Epithelial cell of esophagus (primary cell): ENCODE measurements at regions not wholly inside any gene's neighbourhood (a gene's known extent, or its start where the extent isn't known, plus 50 kb on each side); places are given as distances from the start of the nearest gene placed in this dataset.

Experiments used
- DNase-seq: peaks from one replicate; pipeline ENCODE4 v3.0.0; 2010; ENCODE audit warnings: low read depth
- H3K4me3 ChIP-seq: 2 replicates; pipeline ENCODE4 v1.5.1; 2011; ENCODE audit warnings: mild to moderate bottlenecking, low read length, control low read depth
- CTCF ChIP-seq: IDR thresholded peaks from 2 replicates; pipeline ENCODE4 v1.5.1; 2011; ENCODE audit warnings: low read depth, mild to moderate bottlenecking, low read length, control low read depth, inconsistent platforms; ENCODE audit not compliant: insufficient read depth; ENCODE audit errors: missing control alignments

GRCh38 chr7:106520962-106521514, 139.9 kb downstream of the CCDC71L start:
- DNase-seq: peak; percentile 23
- peak; percentile 20 for TF ChIP-seq CTCF
- no peak overlapping the region for H3K4me3 ChIP-seq

- no peak for TF ChIP-seq CTCF
Measured at GRCh38 chr7:106518967-106519366, 142.0 kb downstream of the CCDC71L start.

GRCh38 chr7:106518239-106518638, 142.7 kb downstream of the CCDC71L start:
- TF ChIP-seq CTCF: no peak
- H3K4me3 ChIP-seq: no peak overlapping the region
- no peak for DNase-seq

More at GRCh38 chr7:106518967-106519366, 142.0 kb downstream of the CCDC71L start:
- no peak overlapping the region for H3K4me3 ChIP-seq
- DNase-seq: no peak

GRCh38 chr7:106517508-106517907, 143.4 kb downstream of the CCDC71L start:
- H3K4me3 ChIP-seq: no peak overlapping the region
- TF ChIP-seq CTCF: no peak
- no peak for DNase-seq

GRCh38 chr7:106515321-106515720, 145.6 kb downstream of the CCDC71L start:
- no peak for TF ChIP-seq CTCF
- H3K4me3 ChIP-seq: no peak overlapping the region
- DNase-seq: no peak

- H3K4me3 ChIP-seq: no peak overlapping the region
- no peak for TF ChIP-seq CTCF
- DNase-seq: no peak
Measured at GRCh38 chr7:106514881-106515280, 146.1 kb downstream of the CCDC71L start.

GRCh38 chr7:106512217-106512616, 148.7 kb downstream of the CCDC71L start:
- TF ChIP-seq CTCF: no peak

More at GRCh38 chr7:106512217-106512616, 148.7 kb downstream of the CCDC71L start:
- no peak for DNase-seq
- no peak overlapping the region for H3K4me3 ChIP-seq
